Body of pancreas (tissue), 4 donors: ENCODE measurements at regions not wholly inside any gene's neighbourhood (a gene's known extent, or its start where the extent isn't known, plus 50 kb on each side); places are given as distances from the start of the nearest gene placed in this dataset.
A peak's percentile ranks its signal among the peaks of the same experiment; 100 is the strongest.

Source experiments
- ATAC-seq: fragments of 150-250 bp; one replicate; pipeline ENCODE4 v1.9.1; 2016
- DNase-seq, 4 donors: peaks; one replicate each; pipeline ENCODE4 v3.0.0-alpha.2; 2019
- H3K27ac ChIP-seq, 4 donors: fragments of 200-600 bp; sonication (generic); 1 replicate in 3 of 4; 2 replicates in 1 of 4; pipeline versions ENCODE4 v1.5.1 to v1.6.1; 2016 to 2019; ENCODE audit warnings: mild to moderate bottlenecking in 1 of 4, mixed read lengths in 1 of 4, moderate library complexity in 1 of 4
- H3K27me3 ChIP-seq, 2 donors: fragments of 200-600 bp; sonication (generic); one replicate each; pipeline ENCODE4 v1.6.0; 2016; ENCODE audit warnings: mild to moderate bottlenecking in 1 of 2
- H3K36me3 ChIP-seq, 2 donors: fragments of 200-600 bp; sonication (generic); replicated peaks in 1 of 2; 2 replicates each; pipeline ENCODE4 v1.5.1; 2016; ENCODE audit warnings: low read depth in 2 of 2; ENCODE audit not compliant: insufficient read depth in 1 of 2
- H3K4me1 ChIP-seq: fragments of 200-600 bp; sonication (generic); one replicate; pipeline ENCODE4 v1.6.0; 2016
- H3K4me3 ChIP-seq, 2 donors: fragments of 200-600 bp; sonication (generic); 1 replicate in 1 of 2; 2 replicates in 1 of 2; pipeline ENCODE4 v1.5.1; 2016 to 2019
- H3K9me3 ChIP-seq, 3 donors: fragments of 200-600 bp; sonication (generic); 1 replicate in 2 of 3; 2 replicates in 1 of 3; pipeline ENCODE4 v1.5.1; 2016
- CTCF ChIP-seq, 7 experiments: fragments of 450-650 bp in 4 of 7; fragments of 200-600 bp in 3 of 7; sonication (generic) in 3 of 7; IDR thresholded peaks; one replicate each; pipeline ENCODE4 v1.5.1; 2016 to 2019; ENCODE audit warnings: antibody characterized with exemption in 7 of 7
- POLR2A ChIP-seq, 3 donors: fragments of 450-650 bp; IDR thresholded peaks; one replicate each; pipeline ENCODE4 v1.6.1; 2016; ENCODE audit warnings: antibody characterized with exemption in 3 of 3, mild to moderate bottlenecking in 2 of 3
- WGBS, 2 donors: methylation state at CpG; one replicate each; pipeline ENCODE4 v1.1.5; 2017; 5-methylcytosine and 5-hydroxymethylcytosine counted together
- intact Hi-C: fragments of 100-400 bp; cut with DNase I; formaldehyde crosslinking; loops from one replicate; pipeline ENCODE4 v1.15.1; 2023

- Histone ChIP-seq H3K4me1 (peaks cover 59% of the 10 kb centered on the region), H3K27me3 (no peaks in the 10 kb centered on the region), H3K36me3 (no peaks in the 10 kb centered on the region), H3K4me3 (no peak overlapping the region), H3K9me3 (no peaks in the 10 kb centered on the region), H3K27ac (peak overlapping the region in 3 of 4 donors; percentile 87 to 90 (median 89))
- TF ChIP-seq CTCF (IDR thresholded peaks at IDR 0.05) (peak in 6 of 7 experiments; percentile 20 to 63 (median 52)), POLR2A (IDR thresholded peaks at IDR 0.05) (no peak)
- peak; percentile 15 for ATAC-seq
- intact Hi-C loops = no loop called here
- DNase-seq = peak; percentile 50 to 69 (median 58)
- WGBS, 2 donors = 13 to 31% methylated on average over 5 of the region's 5 CpGs
Observed at GRCh38 chr20:50380697-50381040, 129.5 kb upstream of the PTPN1 start.

- DNase-seq = no peak
Observed at GRCh38 chr20:50381075-50381732, 129.0 kb upstream of the PTPN1 start.

GRCh38 chr20:50381771-50382593, 128.2 kb upstream of the PTPN1 start:
- no peak for DNase-seq
- Histone ChIP-seq H3K4me1 (peaks cover 59% of the 10 kb centered on the region), H3K27ac (peak overlapping the region in 2 of 4 donors; percentile 12 to 16), H3K36me3 (no peaks in the 10 kb centered on the region), H3K27me3 (no peaks in the 10 kb centered on the region), H3K9me3 (no peaks in the 10 kb centered on the region), H3K4me3 (no peak overlapping the region)
- TF ChIP-seq POLR2A (IDR thresholded peaks at IDR 0.05) (no peak), CTCF (IDR thresholded peaks at IDR 0.05) (no peak)
- WGBS, 2 donors = 76 to 80% methylated on average over 13 of the region's 13 CpGs
- intact Hi-C loops = no loop called here
- no peak for ATAC-seq

More at GRCh38 chr20:50381075-50381732, 129.0 kb upstream of the PTPN1 start:
- Histone ChIP-seq H3K4me1 (peaks cover 59% of the 10 kb centered on the region), H3K4me3 (no peak overlapping the region), H3K27me3 (no peaks in the 10 kb centered on the region), H3K27ac (peak overlapping the region in 3 of 4 donors; percentile 87 to 90 (median 89)), H3K9me3 (no peaks in the 10 kb centered on the region), H3K36me3 (no peaks in the 10 kb centered on the region)
- TF ChIP-seq CTCF (IDR thresholded peaks at IDR 0.05) (no peak), POLR2A (IDR thresholded peaks at IDR 0.05) (no peak)
- WGBS, 2 donors = 59 to 61% methylated on average over 7 of the region's 7 CpGs
- intact Hi-C loops = no loop called here
- ATAC-seq = no peak

- ATAC-seq (no peak), DNase-seq (peak in 1 of 4 donors; percentile 40)
- Histone ChIP-seq H3K4me1 (peaks cover 67% of the 10 kb centered on the region), H3K9me3 (no peaks in the 10 kb centered on the region), H3K36me3 (no peaks in the 10 kb centered on the region), H3K4me3 (no peak overlapping the region), H3K27me3 (no peaks in the 10 kb centered on the region), H3K27ac (no peak overlapping the region)
- TF ChIP-seq CTCF (IDR thresholded peaks at IDR 0.05) (no peak), POLR2A (IDR thresholded peaks at IDR 0.05) (no peak)
- intact Hi-C loops = no loop called here
- 64 to 80% methylated on average over 19 to 22 of the region's 22 CpGs for WGBS, 2 donors
Observed at GRCh38 chr20:50385733-50386640, 124.2 kb upstream of the PTPN1 start.
